DOHH2 (cell line): ENCODE measurements at regions not wholly inside any gene's neighbourhood (a gene's known extent, or its start where the extent isn't known, plus 50 kb on each side); places are given as distances from the start of the nearest gene placed in this dataset.

Source experiments
- H3F3A ChIP-seq: fragments of 200-600 bp; sonication (generic), shearing (Covaris generic); 2 replicates; pipeline ENCODE4 v1.6.0; 2016; ENCODE audit warnings: antibody characterized with exemption, mild to moderate bottlenecking; ENCODE audit not compliant: control insufficient read depth, insufficient read depth
- H3K27ac ChIP-seq: fragments of 200-600 bp; sonication (generic); 2 replicates; pipeline ENCODE4 v1.5.1; 2014; ENCODE audit warnings: low read depth, mild to moderate bottlenecking, low read length, moderate library complexity
- H3K27me3 ChIP-seq: fragments of 200-600 bp; sonication (generic); 2 replicates; pipeline ENCODE4 v1.6.1; 2014; ENCODE audit warnings: mild to moderate bottlenecking, low read length, mixed read lengths; ENCODE audit not compliant: control insufficient read depth
- H3K36me3 ChIP-seq: fragments of 200-600 bp; sonication (generic); 2 replicates; pipeline ENCODE4 v1.6.1; 2014; ENCODE audit warnings: mild to moderate bottlenecking, low read length, moderate library complexity, mixed read lengths; ENCODE audit not compliant: control insufficient read depth
- H3K4me1 ChIP-seq: fragments of 200-600 bp; sonication (generic); 2 replicates; pipeline ENCODE4 v1.6.1; 2014; ENCODE audit warnings: mild to moderate bottlenecking, low read length, mixed read lengths; ENCODE audit not compliant: control insufficient read depth
- H3K4me2 ChIP-seq: fragments of 200-600 bp; sonication (generic); 2 replicates; pipeline ENCODE4 v1.6.0; 2014; ENCODE audit warnings: mild to moderate bottlenecking, low read length, moderate library complexity
- H3K4me3 ChIP-seq: fragments of 200-600 bp; sonication (generic); 2 replicates; pipeline ENCODE4 v1.5.1; 2014; ENCODE audit warnings: mild to moderate bottlenecking, low read length, mixed read lengths
- H3K79me2 ChIP-seq: fragments of 200-600 bp; sonication (generic); 2 replicates; pipeline ENCODE4 v1.6.1; 2014; ENCODE audit warnings: mild to moderate bottlenecking, low read length, mixed read lengths; ENCODE audit not compliant: control insufficient read depth
- H3K9me2 ChIP-seq: fragments of 200-600 bp; sonication (generic); replicated peaks from 2 replicates; pipeline ENCODE4 v1.6.1; 2014; ENCODE audit warnings: mild to moderate bottlenecking, low read length, mixed read lengths; ENCODE audit not compliant: control insufficient read depth
- H3K9me3 ChIP-seq: fragments of 200-600 bp; sonication (generic); 2 replicates; pipeline ENCODE4 v1.6.1; 2014; ENCODE audit warnings: antibody characterized with exemption, low read length, mixed read lengths; ENCODE audit not compliant: control insufficient read depth, insufficient read depth
- H4K20me1 ChIP-seq: fragments of 200-600 bp; sonication (generic); 2 replicates; pipeline ENCODE4 v1.6.0; 2014; ENCODE audit warnings: low read depth, mild to moderate bottlenecking, antibody characterized with exemption, low read length, moderate library complexity; ENCODE audit not compliant: control insufficient read depth, insufficient read depth
- EZH2phosphoT487 ChIP-seq: fragments of 200-600 bp; sonication (generic); IDR thresholded peaks from 2 replicates; pipeline ENCODE4 v1.6.1; 2017; ENCODE audit warnings: borderline replicate concordance, mild to moderate bottlenecking, antibody characterized with exemption, low read length, moderate library complexity, mixed read lengths
- TF ChIP-seq, protein P1 (sequence below): fragments of 200-600 bp; sonication (generic); IDR thresholded peaks from one replicate; pipeline ENCODE4 v1.5.1; 2014; ENCODE audit warnings: antibody characterized with exemption, mild to moderate bottlenecking, low read depth, low read length; ENCODE audit not compliant: poor library complexity, severe bottlenecking

DNA sequence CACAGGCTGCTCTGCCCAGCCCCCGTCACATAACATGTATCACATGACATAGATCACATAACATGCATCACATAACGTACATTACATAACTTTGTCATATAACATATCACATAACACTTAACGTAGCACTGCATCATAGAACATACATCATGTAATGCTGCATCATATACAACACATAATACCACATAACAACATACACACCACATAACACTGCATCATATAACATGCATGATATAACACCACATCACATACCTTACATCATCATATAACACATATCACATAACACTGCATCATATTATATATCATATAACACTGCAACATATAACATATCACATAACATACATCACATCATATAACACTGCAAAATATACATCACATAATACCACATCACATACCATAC is 83.8 kb downstream of the AXIN2 start:
- Histone ChIP-seq H3K9me2 (no peaks in the 10 kb centered on the region), H3K79me2 (no peaks in the 10 kb centered on the region), H3K4me2 (no peak overlapping the region), H3K4me1 (no peaks in the 10 kb centered on the region), H3K4me3 (no peak overlapping the region), H3F3A (no peaks in the 10 kb centered on the region), H3K9me3 (no peaks in the 10 kb centered on the region), H3K27ac (no peak overlapping the region), H4K20me1 (no peaks in the 10 kb centered on the region), H3K27me3 (no peaks in the 10 kb centered on the region), H3K36me3 (no peaks in the 10 kb centered on the region)
- TF ChIP-seq EZH2phosphoT487 = no peak
- TF ChIP-seq, protein P1, sequence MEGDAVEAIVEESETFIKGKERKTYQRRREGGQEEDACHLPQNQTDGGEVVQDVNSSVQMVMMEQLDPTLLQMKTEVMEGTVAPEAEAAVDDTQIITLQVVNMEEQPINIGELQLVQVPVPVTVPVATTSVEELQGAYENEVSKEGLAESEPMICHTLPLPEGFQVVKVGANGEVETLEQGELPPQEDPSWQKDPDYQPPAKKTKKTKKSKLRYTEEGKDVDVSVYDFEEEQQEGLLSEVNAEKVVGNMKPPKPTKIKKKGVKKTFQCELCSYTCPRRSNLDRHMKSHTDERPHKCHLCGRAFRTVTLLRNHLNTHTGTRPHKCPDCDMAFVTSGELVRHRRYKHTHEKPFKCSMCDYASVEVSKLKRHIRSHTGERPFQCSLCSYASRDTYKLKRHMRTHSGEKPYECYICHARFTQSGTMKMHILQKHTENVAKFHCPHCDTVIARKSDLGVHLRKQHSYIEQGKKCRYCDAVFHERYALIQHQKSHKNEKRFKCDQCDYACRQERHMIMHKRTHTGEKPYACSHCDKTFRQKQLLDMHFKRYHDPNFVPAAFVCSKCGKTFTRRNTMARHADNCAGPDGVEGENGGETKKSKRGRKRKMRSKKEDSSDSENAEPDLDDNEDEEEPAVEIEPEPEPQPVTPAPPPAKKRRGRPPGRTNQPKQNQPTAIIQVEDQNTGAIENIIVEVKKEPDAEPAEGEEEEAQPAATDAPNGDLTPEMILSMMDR = no peak

DNA sequence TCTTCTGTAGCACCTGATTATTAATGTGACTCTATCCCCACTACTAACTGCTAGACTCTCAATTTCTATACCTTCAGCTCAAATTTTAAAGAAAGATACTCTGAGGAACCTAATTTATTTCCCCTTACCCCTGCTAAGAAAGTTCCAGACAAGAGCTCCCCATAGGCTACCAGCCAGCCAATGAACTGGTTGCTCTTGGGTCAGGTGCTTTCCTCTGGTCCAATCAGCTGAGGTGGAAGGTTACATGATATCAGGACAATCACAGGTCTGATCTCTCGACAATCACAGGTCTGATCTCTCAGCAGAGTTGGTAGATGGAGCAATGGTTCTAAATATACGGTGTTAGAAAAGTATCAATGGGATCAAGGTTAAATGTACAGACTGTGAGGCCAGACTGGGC is 86.8 kb downstream of the AXIN2 start:
- no peaks in the 10 kb centered on the region for H3K79me2 ChIP-seq
- no peak overlapping the region for H3K4me2 ChIP-seq
- no peak overlapping the region for H3K4me3 ChIP-seq
- H3K27ac ChIP-seq = no peak overlapping the region
- no peaks in the 10 kb centered on the region for H3K27me3 ChIP-seq
- H3K4me1 ChIP-seq = no peaks in the 10 kb centered on the region
- no peaks in the 10 kb centered on the region for H3F3A ChIP-seq
- no peaks in the 10 kb centered on the region for H3K9me3 ChIP-seq
- no peaks in the 10 kb centered on the region for H3K36me3 ChIP-seq
- TF ChIP-seq EZH2phosphoT487 = no peak
- TF ChIP-seq, protein P1 = no peak
- H4K20me1 ChIP-seq = no peaks in the 10 kb centered on the region
- H3K9me2 ChIP-seq = no peaks in the 10 kb centered on the region

DNA sequence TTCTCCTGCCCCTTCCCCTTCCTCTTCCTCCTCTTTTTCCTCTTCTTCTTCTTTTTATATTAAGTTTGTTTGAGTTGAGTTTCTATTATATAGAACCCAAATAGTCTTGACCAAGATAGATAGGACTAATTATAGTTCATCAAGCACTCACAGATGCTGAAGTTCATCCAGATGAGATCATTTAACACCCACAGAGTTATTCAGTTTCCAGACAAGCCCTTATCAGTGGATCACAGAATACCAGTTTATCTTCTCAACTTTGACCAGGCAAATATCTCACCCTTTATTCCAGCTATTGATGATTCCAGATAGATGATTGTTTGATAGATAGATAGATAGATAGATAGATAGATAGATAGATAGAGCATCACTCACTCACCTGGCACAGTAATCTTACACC is 87.5 kb downstream of the AXIN2 start:
- no peaks in the 10 kb centered on the region for H3K9me2 ChIP-seq
- H3K79me2 ChIP-seq = no peaks in the 10 kb centered on the region
- no peaks in the 10 kb centered on the region for H3K4me1 ChIP-seq
- H4K20me1 ChIP-seq = no peaks in the 10 kb centered on the region
- H3K4me2 ChIP-seq = no peak overlapping the region
- no peak overlapping the region for H3K4me3 ChIP-seq
- no peak overlapping the region for H3K27ac ChIP-seq
- no peaks in the 10 kb centered on the region for H3K27me3 ChIP-seq
- no peaks in the 10 kb centered on the region for H3K36me3 ChIP-seq
- no peaks in the 10 kb centered on the region for H3K9me3 ChIP-seq
- no peaks in the 10 kb centered on the region for H3F3A ChIP-seq
- TF ChIP-seq, protein P1 = no peak
- TF ChIP-seq EZH2phosphoT487 = no peak

DNA sequence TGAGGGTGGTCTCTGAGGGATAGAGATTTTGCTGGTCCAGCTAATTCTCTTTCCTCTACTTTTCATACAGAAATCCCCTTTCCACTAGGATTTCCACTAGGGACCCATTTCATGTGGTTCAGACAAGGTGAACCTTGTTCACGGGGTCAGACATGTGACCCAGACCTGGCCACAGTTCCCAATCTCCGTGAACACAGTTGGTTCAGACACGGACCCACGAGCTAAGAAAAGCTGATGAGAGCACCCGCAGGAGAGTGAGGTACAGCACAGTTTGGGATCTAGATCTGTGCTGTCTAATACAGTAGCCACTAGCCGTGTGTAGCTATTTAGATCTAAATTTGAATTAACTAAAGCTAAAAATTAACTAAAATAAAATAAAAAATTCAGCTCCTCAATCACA is 88.1 kb downstream of the AXIN2 start:
- no peak for TF ChIP-seq EZH2phosphoT487
- TF ChIP-seq, protein P1 = no peak
- no peaks in the 10 kb centered on the region for H4K20me1 ChIP-seq
- no peaks in the 10 kb centered on the region for H3K27me3 ChIP-seq
- H3K36me3 ChIP-seq = no peaks in the 10 kb centered on the region
- no peaks in the 10 kb centered on the region for H3K9me3 ChIP-seq
- H3K27ac ChIP-seq = no peak overlapping the region
- no peaks in the 10 kb centered on the region for H3K4me1 ChIP-seq
- no peak overlapping the region for H3K4me3 ChIP-seq
- H3K79me2 ChIP-seq = no peaks in the 10 kb centered on the region
- no peaks in the 10 kb centered on the region for H3F3A ChIP-seq
- no peak overlapping the region for H3K4me2 ChIP-seq
- H3K9me2 ChIP-seq = no peaks in the 10 kb centered on the region
